HepG2 (cell line): ENCODE measurements at regions not wholly inside any gene's neighbourhood (a gene's known extent, or its start where the extent isn't known, plus 50 kb on each side); places are given as distances from the start of the nearest gene placed in this dataset.

Source experiments
- ATAC-seq: fragments of 200-7000 bp; cut with Tn5 transposase; 3 replicates; pipeline ENCODE4 v1.9.1; 2020; ENCODE audit warnings: mild to moderate bottlenecking, moderate library complexity
- BruUV-seq: library from RNA; stranded (reverse); fragments of 400-500 nt; replicated peaks from 2 replicates; lab custom pipeline; 2021; lab: Mats Ljungman, UMichigan
- CTCF ChIA-PET: fragments of 300-600 bp; formaldehyde crosslinking; extraction: SDS; loops from one replicate; lab custom pipeline; 2021; ENCODE audit warnings: low total read pairs, inconsistent platforms, low intra/inter-chr PET ratio; lab: Yijun Ruan, JAX
- POLR2A ChIA-PET: fragments of 350-600 bp; sonication (Branson Sonifier 250); formaldehyde crosslinking; loops from one replicate; lab custom pipeline; 2020; ENCODE audit warnings: antibody characterized with exemption, inconsistent platforms; lab: Yijun Ruan, JAX
- DNase-seq: peaks from one replicate; pipeline ENCODE4 v3.0.0-alpha.2; 2015; ENCODE audit warnings: low spot score
- FAIRE-seq: peaks from 3 replicates; lab custom pipeline; 2011; peaks lifted over from hg19 to GRCh38; lab: Jason Lieb, UNC
- H2AFZ ChIP-seq: one replicate; pipeline ENCODE4 v1.6.1; 2011; ENCODE audit warnings: low read length, inconsistent platforms
- H3K27ac ChIP-seq: fragments of 300-600 bp; 3 replicates; pipeline ENCODE4 v1.8.0; 2011; ENCODE audit warnings: mixed run types, mild to moderate bottlenecking, mixed read lengths, low read length, inconsistent platforms; ENCODE audit not compliant: insufficient read depth; ENCODE audit errors: extremely low read length
- H3K27me3 ChIP-seq, 2 experiments: fragments of 200-600 bp in 1 of 2; 2 replicates in 1 of 2; 3 replicates in 1 of 2; pipeline versions ENCODE4 v1.6.0 to v1.8.0; 2011; ENCODE audit warnings: low read length in 2 of 2, mild to moderate bottlenecking in 2 of 2, moderate library complexity in 2 of 2, inconsistent platforms in 1 of 2; ENCODE audit not compliant: insufficient read depth in 2 of 2, control insufficient read depth in 1 of 2
- H3K36me3 ChIP-seq, 2 experiments: fragments of 200-600 bp in 1 of 2; replicated peaks in 1 of 2; 2 replicates in 1 of 2; 3 replicates in 1 of 2; pipeline versions ENCODE4 v1.5.1 to v1.8.0; 2011; ENCODE audit warnings: low read length in 2 of 2, inconsistent platforms in 1 of 2; ENCODE audit not compliant: insufficient read depth in 2 of 2, control insufficient read depth in 1 of 2
- H3K4me1 ChIP-seq: 2 replicates; pipeline ENCODE4 v1.5.1; 2012; ENCODE audit warnings: low read length, inconsistent platforms; ENCODE audit not compliant: insufficient read depth
- H3K4me2 ChIP-seq: 2 replicates; pipeline ENCODE4 v1.6.0; 2011; ENCODE audit warnings: low read depth, low read length, inconsistent platforms
- H3K4me3 ChIP-seq, 3 experiments: fragments of 200-600 bp in 1 of 3; sonication (generic), shearing (Covaris generic) in 1 of 3; replicated peaks in 1 of 3; 2 replicates each; pipeline ENCODE4 v1.5.1; 2011 to 2016; ENCODE audit warnings: low read length in 3 of 3, inconsistent platforms in 2 of 3, low read depth in 2 of 3, mild to moderate bottlenecking in 2 of 3, control low read depth in 1 of 3, mixed read lengths in 1 of 3; ENCODE audit not compliant: insufficient read depth in 1 of 3
- H3K79me2 ChIP-seq: one replicate; pipeline ENCODE4 v1.6.1; 2011; ENCODE audit warnings: low read length, inconsistent platforms; ENCODE audit not compliant: insufficient read depth
- H3K9ac ChIP-seq: 2 replicates; pipeline ENCODE4 v1.6.0; 2011; ENCODE audit warnings: mild to moderate bottlenecking, low read depth, low read length, inconsistent platforms; ENCODE audit not compliant: insufficient read depth
- H3K9me3 ChIP-seq: 2 replicates; pipeline ENCODE4 v1.5.1; 2012; ENCODE audit warnings: mild to moderate bottlenecking, low read length
- H4K20me1 ChIP-seq: 2 replicates; pipeline ENCODE4 v1.6.0; 2011; ENCODE audit warnings: inconsistent platforms, mild to moderate bottlenecking, low read length, moderate library complexity; ENCODE audit not compliant: insufficient read depth
- DBP ChIP-seq: sonication (generic); formaldehyde crosslinking; IDR thresholded peaks from 2 replicates; pipeline ENCODE4 v1.4.0; 2020; ENCODE audit warnings: missing genetic modification reagents; ENCODE audit errors: not compliant biosample characterization
- FOXA3 ChIP-seq: IDR thresholded peaks from 2 replicates; pipeline ENCODE4 v1.6.1; 2016; ENCODE audit warnings: missing genetic modification reagents, missing compliant biosample characterization
- GTF3A ChIP-seq: sonication (generic); formaldehyde crosslinking; conservative IDR thresholded peaks from 2 replicates; pipeline ENCODE4 v1.4.0; 2020; ENCODE audit warnings: mild to moderate bottlenecking, missing genetic modification reagents
- KAT8 ChIP-seq: IDR thresholded peaks from 2 replicates; pipeline ENCODE4 v1.6.1; 2016; ENCODE audit warnings: missing genetic modification reagents, missing compliant biosample characterization
- NR1H2 ChIP-seq: sonication (generic); formaldehyde crosslinking; IDR thresholded peaks from 2 replicates; pipeline ENCODE4 v1.8.1; 2022; ENCODE audit warnings: low read depth, missing genetic modification reagents, borderline replicate concordance
- SP4 ChIP-seq: sonication (generic); formaldehyde crosslinking; IDR thresholded peaks from 2 replicates; pipeline ENCODE4 v1.8.1; 2023; ENCODE audit warnings: mild to moderate bottlenecking, missing genetic modification reagents
- THAP8 ChIP-seq: sonication (generic); formaldehyde crosslinking; IDR thresholded peaks from 2 replicates; pipeline ENCODE4 v1.5.1; 2020; ENCODE audit warnings: missing genetic modification reagents, mild to moderate bottlenecking, borderline replicate concordance
- ZBTB8A ChIP-seq: sonication (generic); formaldehyde crosslinking; IDR thresholded peaks from 2 replicates; pipeline ENCODE4 v1.4.0; 2020; ENCODE audit warnings: mild to moderate bottlenecking, low read depth, missing genetic modification reagents, borderline replicate concordance
- ZNF563 ChIP-seq: sonication (generic); formaldehyde crosslinking; IDR thresholded peaks from 2 replicates; pipeline ENCODE4 v1.8.0; 2022; ENCODE audit warnings: mild to moderate bottlenecking, moderate library complexity, missing genetic modification reagents
- ZNF768 ChIP-seq: sonication (generic); formaldehyde crosslinking; IDR thresholded peaks from 2 replicates; pipeline ENCODE4 v1.4.0; 2020; ENCODE audit warnings: missing genetic modification reagents
- ZNF782 ChIP-seq: sonication (generic); formaldehyde crosslinking; IDR thresholded peaks from 2 replicates; pipeline ENCODE4 v1.4.0; 2020; ENCODE audit warnings: missing genetic modification reagents, mild to moderate bottlenecking, borderline replicate concordance
- WGBS: methylation state at CpG from one replicate; pipeline ENCODE4 v1.1.6; 2017; ENCODE audit warnings: low lambda C conversion rate; 5-methylcytosine and 5-hydroxymethylcytosine counted together
- in situ Hi-C: cut with HindIII; loops from 2 replicates; pipeline ENCODE4 v1.10.0; 2017; ENCODE audit warnings: low pct_unique_long_range_greater_than_20kb; ENCODE audit not compliant: extremely low pct_ligation_motif_present
- intact Hi-C: fragments of 100-400 bp; cut with micrococcal nuclease; formaldehyde crosslinking; loops from one replicate; pipeline ENCODE4 v1.10.0; 2022; ENCODE audit not compliant: unreplicated experiment
- TF ChIP-seq, protein P1 (sequence below): sonication (generic); formaldehyde crosslinking; IDR thresholded peaks from 2 replicates; pipeline ENCODE4 v1.8.0; 2022; ENCODE audit warnings: mild to moderate bottlenecking, missing genetic modification reagents
- TF ChIP-seq, protein P2 (sequence below): sonication (generic); formaldehyde crosslinking; IDR thresholded peaks from 2 replicates; pipeline ENCODE4 v1.4.0; 2020; ENCODE audit warnings: missing genetic modification reagents, mild to moderate bottlenecking, borderline replicate concordance

DNA sequence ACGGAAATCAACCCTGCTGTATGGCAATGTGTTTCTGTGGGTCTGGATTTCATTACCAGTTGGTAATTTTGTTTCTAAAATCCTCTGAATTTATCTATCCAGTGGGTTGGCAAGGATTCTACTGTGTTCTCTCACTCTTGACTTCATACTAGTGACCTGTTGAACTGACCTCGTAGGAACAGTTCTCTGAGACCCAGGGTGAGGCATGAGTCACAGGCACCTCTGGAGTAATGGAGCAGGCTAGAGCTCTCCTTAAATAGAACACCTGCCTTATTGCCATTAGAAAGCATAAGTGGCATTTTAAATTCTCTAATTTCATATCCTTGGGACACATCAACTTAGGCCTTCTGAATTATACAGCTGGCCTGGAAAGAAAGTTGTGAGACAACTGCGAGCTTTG lies 258.3 kb upstream of the NAV3 start:
- Histone ChIP-seq H3K27ac (no peak overlapping the region), H3K79me2 (no peaks in the 10 kb centered on the region), H3K27me3 (no peaks in the 10 kb centered on the region), H3K4me2 (no peak overlapping the region), H4K20me1 (no peaks in the 10 kb centered on the region), H3K9ac (no peak overlapping the region), H3K4me3 (no peak overlapping the region), H3K4me1 (no peaks in the 10 kb centered on the region), H3K9me3 (no peaks in the 10 kb centered on the region), H3K36me3 (no peaks in the 10 kb centered on the region), H2AFZ (no peak overlapping the region)
- ChIA-PET POLR2A (no interaction called here), CTCF (no interaction called here)
- TF ChIP-seq, protein P1, sequence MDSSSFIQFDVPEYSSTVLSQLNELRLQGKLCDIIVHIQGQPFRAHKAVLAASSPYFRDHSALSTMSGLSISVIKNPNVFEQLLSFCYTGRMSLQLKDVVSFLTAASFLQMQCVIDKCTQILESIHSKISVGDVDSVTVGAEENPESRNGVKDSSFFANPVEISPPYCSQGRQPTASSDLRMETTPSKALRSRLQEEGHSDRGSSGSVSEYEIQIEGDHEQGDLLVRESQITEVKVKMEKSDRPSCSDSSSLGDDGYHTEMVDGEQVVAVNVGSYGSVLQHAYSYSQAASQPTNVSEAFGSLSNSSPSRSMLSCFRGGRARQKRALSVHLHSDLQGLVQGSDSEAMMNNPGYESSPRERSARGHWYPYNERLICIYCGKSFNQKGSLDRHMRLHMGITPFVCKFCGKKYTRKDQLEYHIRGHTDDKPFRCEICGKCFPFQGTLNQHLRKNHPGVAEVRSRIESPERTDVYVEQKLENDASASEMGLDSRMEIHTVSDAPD (CRISPR knock-in tag) = no peak
- TF ChIP-seq KAT8 = no peak
- no peak for TF ChIP-seq SP4 (CRISPR knock-in tag)
- no peak for TF ChIP-seq ZNF782 (CRISPR knock-in tag)
- no peak for TF ChIP-seq FOXA3 (CRISPR knock-in tag)
- TF ChIP-seq, protein P2, sequence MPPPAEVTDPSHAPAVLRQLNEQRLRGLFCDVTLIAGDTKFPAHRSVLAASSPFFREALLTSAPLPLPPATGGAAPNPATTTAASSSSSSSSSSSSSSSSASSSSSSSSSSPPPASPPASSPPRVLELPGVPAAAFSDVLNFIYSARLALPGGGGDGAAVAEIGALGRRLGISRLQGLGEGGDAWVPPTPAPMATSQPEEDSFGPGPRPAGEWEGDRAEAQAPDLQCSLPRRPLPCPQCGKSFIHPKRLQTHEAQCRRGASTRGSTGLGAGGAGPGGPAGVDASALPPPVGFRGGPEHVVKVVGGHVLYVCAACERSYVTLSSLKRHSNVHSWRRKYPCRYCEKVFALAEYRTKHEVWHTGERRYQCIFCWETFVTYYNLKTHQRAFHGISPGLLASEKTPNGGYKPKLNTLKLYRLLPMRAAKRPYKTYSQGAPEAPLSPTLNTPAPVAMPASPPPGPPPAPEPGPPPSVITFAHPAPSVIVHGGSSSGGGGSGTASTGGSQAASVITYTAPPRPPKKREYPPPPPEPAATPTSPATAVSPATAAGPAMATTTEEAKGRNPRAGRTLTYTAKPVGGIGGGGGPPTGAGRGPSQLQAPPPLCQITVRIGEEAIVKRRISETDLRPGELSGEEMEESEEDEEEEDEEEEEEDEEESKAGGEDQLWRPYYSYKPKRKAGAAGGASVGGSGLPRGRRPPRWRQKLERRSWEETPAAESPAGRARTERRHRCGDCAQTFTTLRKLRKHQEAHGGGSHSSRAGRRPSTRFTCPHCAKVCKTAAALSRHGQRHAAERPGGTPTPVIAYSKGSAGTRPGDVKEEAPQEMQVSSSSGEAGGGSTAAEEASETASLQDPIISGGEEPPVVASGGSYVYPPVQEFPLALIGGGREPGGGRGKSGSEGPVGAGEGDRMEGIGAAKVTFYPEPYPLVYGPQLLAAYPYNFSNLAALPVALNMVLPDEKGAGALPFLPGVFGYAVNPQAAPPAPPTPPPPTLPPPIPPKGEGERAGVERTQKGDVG (CRISPR knock-in tag) = no peak
- no peak for TF ChIP-seq THAP8 (CRISPR knock-in tag)
- no peak for TF ChIP-seq DBP (CRISPR knock-in tag)
- no peak for TF ChIP-seq ZNF768
- TF ChIP-seq NR1H2 (CRISPR knock-in tag) = no peak
- TF ChIP-seq ZNF563 (CRISPR knock-in tag) = no peak
- TF ChIP-seq ZBTB8A (CRISPR knock-in tag) = no peak
- no peak for TF ChIP-seq GTF3A (CRISPR knock-in tag)
- ATAC-seq = no peak
- FAIRE-seq = no peak
- BruUV-seq = no TSS peak
- in situ Hi-C loops (no loop called here), intact Hi-C loops (no loop called here)
- no peak for DNase-seq
- 10% methylated on average over 3 of the region's 3 CpGs for WGBS
